Activated naive CD8-positive, alpha-beta T cell treated with anti-CD3 and anti-CD28 coated beads for 36 hours (primary cell): ENCODE measurements at regions not wholly inside any gene's neighbourhood (a gene's known extent, or its start where the extent isn't known, plus 50 kb on each side); places are given as distances from the start of the nearest gene placed in this dataset.
"Not testable (repeated sequence)": the region's sequence is repeated elsewhere in the genome, so short reads cannot be mapped to it uniquely, and the experiment has no call there.

ENCODE experiments used
- DNase-seq: peaks from one replicate; pipeline ENCODE4 v3.0.0; 2021
- H3K27ac Mint-ChIP-seq: one replicate; pipeline ENCODE4 v1.8.0; 2022; ENCODE audit warnings: mild to moderate bottlenecking, moderate library complexity, mixed read lengths
- H3K27me3 Mint-ChIP-seq: one replicate; pipeline ENCODE4 v1.8.0; 2022; ENCODE audit warnings: mild to moderate bottlenecking, mixed read lengths
- H3K36me3 Mint-ChIP-seq: one replicate; pipeline ENCODE4 v1.8.0; 2021; ENCODE audit warnings: mild to moderate bottlenecking, mixed read lengths
- H3K4me1 Mint-ChIP-seq: one replicate; pipeline ENCODE4 v1.8.0; 2021; ENCODE audit warnings: mixed read lengths
- H3K4me3 Mint-ChIP-seq: one replicate; pipeline ENCODE4 v1.8.0; 2022; ENCODE audit warnings: mild to moderate bottlenecking, moderate library complexity, mixed read lengths
- H3K9me3 Mint-ChIP-seq: one replicate; pipeline ENCODE4 v1.8.0; 2022; ENCODE audit warnings: mixed read lengths

DNA sequence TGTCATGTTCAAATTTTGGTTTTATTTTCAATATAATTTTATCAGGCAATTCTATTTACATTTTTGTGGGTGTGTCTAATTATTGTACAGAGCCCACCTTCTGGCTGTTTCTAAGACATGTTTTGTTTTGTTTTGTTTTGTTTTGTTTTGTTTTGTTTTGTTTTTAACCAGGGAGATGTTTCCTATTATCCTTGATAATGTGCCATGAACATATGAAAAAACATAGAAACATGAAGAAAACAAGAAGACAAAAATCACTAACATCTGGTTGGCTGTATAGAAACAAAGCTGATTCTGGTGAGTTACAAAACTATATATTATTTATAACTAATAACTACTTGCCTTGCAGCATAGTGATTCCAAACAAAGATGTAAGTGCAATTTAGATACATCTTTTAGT, 128.1 kb upstream of the TRPC4 start:
- peaks cover 1% of the 10 kb centered on the region for H3K9me3 Mint-ChIP-seq

DNA sequence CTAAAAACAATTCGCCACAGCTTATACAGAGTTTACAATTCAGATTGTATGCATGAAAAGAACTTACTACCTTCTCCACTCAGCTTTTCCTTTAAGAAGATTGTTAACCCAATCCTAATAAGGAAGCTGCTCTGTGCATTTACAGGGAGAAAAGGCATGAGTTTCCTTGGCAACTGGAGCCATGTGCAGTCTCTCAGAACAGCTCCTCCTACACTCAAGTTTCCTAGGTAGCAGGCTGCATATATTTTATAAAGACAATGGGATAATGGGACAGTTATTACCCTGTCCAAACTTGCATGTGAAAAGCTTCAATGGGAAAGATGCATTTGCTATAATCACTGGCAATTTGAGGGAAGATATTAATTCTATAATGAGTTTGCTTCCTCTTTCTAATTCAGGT, 125.5 kb upstream of the TRPC4 start:
- no peaks in the 10 kb centered on the region for H3K36me3 Mint-ChIP-seq
- DNase-seq = no peak
- no peak overlapping the region for H3K4me3 Mint-ChIP-seq
- peaks cover 2% of the 10 kb centered on the region for H3K9me3 Mint-ChIP-seq
- no peaks in the 10 kb centered on the region for H3K4me1 Mint-ChIP-seq
- H3K27me3 Mint-ChIP-seq = no peaks in the 10 kb centered on the region
- H3K27ac Mint-ChIP-seq = no peak overlapping the region

More for the DNA sequence above, 128.1 kb upstream of the TRPC4 start:
- H3K4me3 Mint-ChIP-seq = no peak overlapping the region
- H3K27ac Mint-ChIP-seq = no peak overlapping the region
- DNase-seq = no peak
- H3K4me1 Mint-ChIP-seq = no peaks in the 10 kb centered on the region
- no peaks in the 10 kb centered on the region for H3K36me3 Mint-ChIP-seq
- no peaks in the 10 kb centered on the region for H3K27me3 Mint-ChIP-seq

DNA sequence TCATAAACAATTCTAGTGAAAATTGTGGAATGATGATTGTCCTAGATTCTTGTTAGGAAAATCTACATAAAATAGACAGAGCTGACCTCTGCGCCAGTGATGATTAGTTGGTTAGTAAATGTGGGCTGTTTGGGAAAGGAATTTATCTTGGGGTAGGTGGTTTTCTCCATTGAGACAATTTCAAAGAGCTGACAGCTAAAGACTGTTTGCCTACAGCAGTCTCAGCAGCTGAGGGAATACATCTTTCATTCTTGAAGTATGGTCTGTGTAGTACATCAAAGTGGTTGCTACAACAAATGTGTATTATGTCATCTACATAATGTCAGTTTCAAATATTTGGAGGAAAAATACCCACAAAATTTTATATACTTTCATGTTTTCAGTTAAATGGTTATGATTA, 117.2 kb upstream of the TRPC4 start:
- Mint-ChIP-seq H3K4me1 (no peaks in the 10 kb centered on the region), H3K4me3 (no peak overlapping the region), H3K36me3 (no peaks in the 10 kb centered on the region), H3K27me3 (no peaks in the 10 kb centered on the region), H3K9me3 (peaks cover 1% of the 10 kb centered on the region), H3K27ac (no peak overlapping the region)
- no peak for DNase-seq

DNA sequence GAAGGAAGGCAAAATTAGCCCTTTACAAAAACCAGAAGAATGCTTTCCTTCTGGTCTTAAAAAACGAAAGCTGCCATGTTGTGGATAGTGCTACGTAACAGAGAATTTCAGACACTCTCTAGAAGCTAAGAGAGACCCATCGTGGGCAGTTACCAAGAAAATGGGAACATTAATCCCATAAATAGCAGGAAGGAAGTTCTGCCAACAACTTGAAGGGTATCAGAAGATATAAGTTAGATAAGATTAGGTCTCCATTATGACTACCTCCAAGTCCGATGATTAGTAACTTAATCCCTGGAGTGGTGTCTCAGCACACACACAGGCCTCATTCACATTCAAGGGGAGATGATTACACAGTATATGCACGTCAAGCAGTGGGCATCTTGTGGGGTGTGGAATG, 115.7 kb upstream of the TRPC4 start:
- Mint-ChIP-seq H3K4me1 (no peaks in the 10 kb centered on the region), H3K9me3 (no peaks in the 10 kb centered on the region), H3K27ac (no peak overlapping the region), H3K36me3 (no peaks in the 10 kb centered on the region), H3K27me3 (no peaks in the 10 kb centered on the region), H3K4me3 (no peak overlapping the region)
- DNase-seq = no peak

DNA sequence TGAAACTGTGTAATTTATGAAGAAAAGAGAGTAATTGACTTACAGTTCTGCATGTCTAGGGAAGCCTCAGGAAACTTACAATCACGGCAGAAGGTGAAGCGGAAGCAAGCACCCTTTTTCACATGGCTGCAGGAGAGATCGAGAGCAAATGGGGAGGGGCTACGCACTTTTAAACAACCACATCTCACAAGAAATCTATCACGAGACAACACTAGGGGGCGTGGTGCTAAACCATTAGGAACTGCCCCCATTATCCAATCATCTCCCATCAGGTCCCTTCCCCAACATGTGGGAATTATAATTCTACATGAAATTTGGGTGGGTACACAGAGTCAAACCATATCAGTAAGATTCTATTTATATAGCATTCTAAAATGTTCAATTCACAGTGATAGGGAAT, 114.8 kb upstream of the TRPC4 start:
- Mint-ChIP-seq H3K36me3 (no peaks in the 10 kb centered on the region), H3K4me1 (no peaks in the 10 kb centered on the region), H3K27ac (no peak overlapping the region), H3K27me3 (no peaks in the 10 kb centered on the region), H3K9me3 (no peaks in the 10 kb centered on the region), H3K4me3 (no peak overlapping the region)
- no peak for DNase-seq

DNA sequence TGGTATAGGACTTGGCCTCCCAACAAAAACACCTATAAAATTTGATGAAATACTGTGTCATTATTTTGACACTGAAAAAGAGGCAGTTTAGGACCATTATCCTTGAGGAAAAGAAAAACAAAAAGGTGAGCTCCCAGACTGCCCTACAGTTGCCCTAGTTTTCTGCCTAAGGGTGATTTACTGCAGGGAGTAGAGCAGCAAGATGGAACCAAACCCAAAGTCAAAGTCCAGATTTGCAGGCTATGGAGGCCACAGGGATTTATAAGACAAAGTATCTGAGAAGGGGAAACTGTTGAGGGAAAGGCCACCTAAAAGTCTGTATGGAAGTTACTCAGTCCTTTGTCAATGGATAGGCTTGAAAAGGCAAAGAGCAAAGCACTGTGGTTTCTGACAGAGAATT, 112.4 kb upstream of the TRPC4 start:
- no peaks in the 10 kb centered on the region for H3K27me3 Mint-ChIP-seq
- no peaks in the 10 kb centered on the region for H3K9me3 Mint-ChIP-seq
- H3K36me3 Mint-ChIP-seq = no peaks in the 10 kb centered on the region
- no peak for DNase-seq
- no peak overlapping the region for H3K27ac Mint-ChIP-seq
- no peak overlapping the region for H3K4me3 Mint-ChIP-seq
- H3K4me1 Mint-ChIP-seq = no peaks in the 10 kb centered on the region

DNA sequence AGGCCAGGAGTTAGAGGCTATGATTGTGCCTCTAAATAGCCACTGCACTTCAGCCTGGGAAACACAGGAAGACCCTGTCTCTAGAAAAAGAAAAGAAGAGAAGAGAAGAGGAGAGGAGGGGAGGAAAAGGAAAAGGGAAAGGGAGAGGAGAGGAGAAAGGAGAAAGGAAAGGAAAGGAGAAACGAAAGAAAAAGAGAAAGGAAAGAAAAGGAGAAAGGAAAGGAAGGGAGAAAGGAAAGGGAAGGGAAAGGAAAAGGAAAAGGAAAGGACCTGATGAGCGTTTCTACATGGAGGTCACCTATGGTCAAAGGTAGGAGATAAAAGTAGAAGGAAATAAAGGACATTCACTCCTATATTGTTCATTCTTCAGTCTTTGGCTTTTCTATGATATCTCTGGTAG, 109.1 kb upstream of the TRPC4 start:
- H3K36me3 Mint-ChIP-seq = no peaks in the 10 kb centered on the region
- H3K4me3 Mint-ChIP-seq = no peak overlapping the region
- H3K27ac Mint-ChIP-seq = no peak overlapping the region
- H3K9me3 Mint-ChIP-seq = no peaks in the 10 kb centered on the region
- no peaks in the 10 kb centered on the region for H3K4me1 Mint-ChIP-seq
- no peaks in the 10 kb centered on the region for H3K27me3 Mint-ChIP-seq
- DNase-seq = no peak

DNA sequence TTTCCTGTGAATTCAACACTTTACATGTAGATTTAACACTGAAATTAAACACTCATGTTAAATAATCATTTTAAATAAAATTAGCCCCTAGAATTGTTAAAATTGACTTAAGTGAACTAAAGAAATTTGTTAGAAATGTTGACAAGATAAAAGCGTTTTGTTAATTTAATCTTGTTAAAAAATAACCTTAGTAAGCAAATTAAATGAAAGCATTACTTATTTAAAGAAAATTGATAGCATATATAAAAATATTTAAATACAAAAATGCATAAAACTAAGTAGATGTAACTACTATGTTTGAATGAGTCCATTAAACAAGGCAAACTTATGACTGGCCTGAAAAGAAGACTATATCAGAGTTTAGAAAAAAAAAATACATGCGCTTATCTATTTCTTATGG, 99.0 kb upstream of the TRPC4 start:
- no peak for DNase-seq
- Mint-ChIP-seq H3K27me3 (peaks cover 3% of the 10 kb centered on the region), H3K9me3 (peaks cover 2% of the 10 kb centered on the region), H3K27ac (no peak overlapping the region), H3K4me1 (no peaks in the 10 kb centered on the region), H3K36me3 (no peaks in the 10 kb centered on the region), H3K4me3 (no peak overlapping the region)

DNA sequence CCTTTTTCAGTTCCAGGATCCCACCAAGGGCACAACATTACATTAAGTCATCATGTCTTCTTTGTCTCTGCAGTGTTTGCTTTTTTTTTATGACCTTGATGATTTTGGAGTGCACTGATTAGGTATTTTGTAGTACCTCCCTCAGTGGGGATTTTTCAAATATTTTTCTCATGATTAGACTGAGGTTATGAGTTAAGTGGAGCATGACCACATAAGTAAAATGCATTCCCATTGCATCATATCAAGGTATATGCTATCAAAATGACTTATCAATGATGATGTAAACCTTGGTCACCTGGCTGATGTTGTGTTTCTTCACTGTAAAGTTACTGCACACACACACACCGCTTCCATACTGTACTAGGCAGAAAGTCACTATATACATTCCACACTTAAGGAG, 96.7 kb upstream of the TRPC4 start:
- H3K4me3 Mint-ChIP-seq = no peak overlapping the region
- H3K36me3 Mint-ChIP-seq = no peaks in the 10 kb centered on the region
- no peaks in the 10 kb centered on the region for H3K27me3 Mint-ChIP-seq
- H3K27ac Mint-ChIP-seq = no peak overlapping the region
- DNase-seq = no peak
- peaks cover 3% of the 10 kb centered on the region for H3K9me3 Mint-ChIP-seq
- H3K4me1 Mint-ChIP-seq = no peaks in the 10 kb centered on the region

DNA sequence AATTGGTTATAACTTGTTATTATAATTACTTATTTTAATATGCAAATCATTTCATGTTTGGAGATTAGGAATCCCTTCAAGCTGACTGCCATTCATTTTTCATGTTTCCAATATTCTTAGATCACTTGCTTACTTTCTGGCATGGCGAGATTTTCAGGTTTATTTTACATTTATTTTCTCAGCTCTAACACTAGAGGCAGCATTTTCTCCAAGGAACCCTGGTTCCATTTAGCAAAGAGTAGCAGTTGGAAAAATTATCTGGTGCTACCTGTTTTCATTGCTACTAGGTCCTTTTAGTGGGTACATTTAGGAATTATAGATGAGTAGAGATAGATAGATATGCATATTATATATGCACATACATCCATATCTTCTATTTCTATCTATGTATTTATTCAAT, 90.9 kb upstream of the TRPC4 start:
- H3K4me3 Mint-ChIP-seq = no peak overlapping the region
- DNase-seq = no peak
- H3K27me3 Mint-ChIP-seq = no peaks in the 10 kb centered on the region
- no peaks in the 10 kb centered on the region for H3K4me1 Mint-ChIP-seq
- peaks cover 5% of the 10 kb centered on the region for H3K9me3 Mint-ChIP-seq
- H3K27ac Mint-ChIP-seq = no peak overlapping the region
- no peaks in the 10 kb centered on the region for H3K36me3 Mint-ChIP-seq

DNA sequence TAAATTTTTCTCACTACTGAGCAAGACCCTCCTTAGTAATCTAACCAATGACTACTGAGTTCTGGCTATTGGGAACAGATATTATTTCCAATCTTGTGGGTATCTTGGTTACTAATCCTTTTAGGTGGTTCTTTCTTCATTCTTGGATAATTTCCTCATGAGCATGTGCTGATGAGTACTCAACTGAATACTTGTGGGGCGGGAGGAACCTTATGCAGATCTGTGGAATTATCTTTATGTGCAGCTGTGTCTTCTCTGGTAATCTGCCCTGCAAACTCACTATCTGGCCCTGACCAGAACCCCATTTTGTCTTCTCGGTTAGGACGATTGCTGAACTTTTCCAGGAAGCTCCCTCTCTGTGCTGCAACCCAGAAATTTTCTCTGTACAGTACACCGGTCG, 89.7 kb upstream of the TRPC4 start:
- DNase-seq = no peak
- H3K4me3 Mint-ChIP-seq = no peak overlapping the region
- H3K27ac Mint-ChIP-seq = no peak overlapping the region
- H3K27me3 Mint-ChIP-seq = no peaks in the 10 kb centered on the region
- H3K36me3 Mint-ChIP-seq = no peaks in the 10 kb centered on the region
- H3K9me3 Mint-ChIP-seq = peaks cover 5% of the 10 kb centered on the region
- no peaks in the 10 kb centered on the region for H3K4me1 Mint-ChIP-seq

DNA sequence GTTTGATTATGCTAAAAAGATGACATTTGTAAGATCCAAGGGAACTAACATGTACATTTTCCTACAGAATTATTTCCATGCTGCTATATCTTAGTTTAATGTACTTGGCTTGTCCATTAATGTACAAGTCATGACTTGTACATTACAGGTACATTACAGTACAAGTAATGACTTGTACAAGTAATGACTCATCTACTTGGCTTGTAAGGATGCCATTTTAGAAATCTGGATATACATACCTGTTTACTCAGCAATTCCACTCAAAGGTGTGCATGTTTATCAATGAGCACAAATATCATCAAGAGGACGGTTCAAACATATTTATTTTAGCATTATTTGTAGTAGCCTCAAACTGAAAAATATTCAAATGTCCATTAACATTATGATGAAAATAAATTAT, 87.0 kb upstream of the TRPC4 start:
- H3K36me3 Mint-ChIP-seq = no peaks in the 10 kb centered on the region
- DNase-seq = no peak
- H3K4me1 Mint-ChIP-seq = no peaks in the 10 kb centered on the region
- H3K27me3 Mint-ChIP-seq = no peaks in the 10 kb centered on the region
- no peak overlapping the region for H3K27ac Mint-ChIP-seq
- no peak overlapping the region for H3K4me3 Mint-ChIP-seq
- H3K9me3 Mint-ChIP-seq = peaks cover 2% of the 10 kb centered on the region

DNA sequence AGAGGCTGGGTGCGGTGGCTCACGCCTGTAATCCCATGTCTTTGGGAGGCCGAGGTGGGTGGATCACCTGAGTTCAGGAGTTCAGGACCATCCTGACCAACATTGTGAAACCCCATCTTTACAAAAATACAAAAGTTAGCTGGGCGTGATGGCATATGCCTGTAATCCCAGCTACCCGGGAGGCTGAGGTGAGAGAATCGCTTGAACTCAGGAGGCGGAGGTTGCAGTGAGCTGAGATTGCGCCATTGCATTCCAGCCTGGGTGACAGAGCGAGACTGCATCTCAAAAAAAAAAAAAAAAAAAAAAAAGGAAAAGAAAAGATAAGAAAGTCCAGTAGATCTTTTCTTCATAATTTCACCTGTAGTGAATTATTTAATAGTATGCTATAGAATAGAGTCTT, 85.0 kb upstream of the TRPC4 start:
- not testable (repeated sequence) for H3K4me1 Mint-ChIP-seq, H3K27ac Mint-ChIP-seq, H3K27me3 Mint-ChIP-seq, DNase-seq, H3K36me3 Mint-ChIP-seq, H3K4me3 Mint-ChIP-seq, H3K9me3 Mint-ChIP-seq

DNA sequence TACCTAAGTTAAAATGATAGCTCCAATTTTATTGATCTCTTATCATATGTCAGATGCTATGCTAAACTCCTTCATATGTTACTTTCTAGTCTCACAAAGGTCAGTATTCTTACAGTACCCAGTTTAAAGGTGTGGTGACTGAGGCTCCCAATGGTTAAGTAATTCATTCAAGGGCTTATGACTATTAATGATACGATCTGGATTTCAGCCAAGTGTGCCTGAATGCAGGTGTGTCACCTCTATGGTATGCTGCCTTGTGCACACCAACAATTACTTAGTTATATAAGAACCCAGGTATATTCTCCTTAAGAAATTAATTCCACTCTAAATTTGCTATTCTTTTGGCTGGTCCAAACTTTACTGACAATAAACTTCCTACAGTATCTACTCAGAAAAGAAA, 84.6 kb upstream of the TRPC4 start:
- Mint-ChIP-seq H3K36me3 (no peaks in the 10 kb centered on the region), H3K9me3 (peaks cover 2% of the 10 kb centered on the region), H3K4me3 (no peak overlapping the region), H3K27me3 (no peaks in the 10 kb centered on the region), H3K27ac (no peak overlapping the region), H3K4me1 (no peaks in the 10 kb centered on the region)
- DNase-seq = no peak

DNA sequence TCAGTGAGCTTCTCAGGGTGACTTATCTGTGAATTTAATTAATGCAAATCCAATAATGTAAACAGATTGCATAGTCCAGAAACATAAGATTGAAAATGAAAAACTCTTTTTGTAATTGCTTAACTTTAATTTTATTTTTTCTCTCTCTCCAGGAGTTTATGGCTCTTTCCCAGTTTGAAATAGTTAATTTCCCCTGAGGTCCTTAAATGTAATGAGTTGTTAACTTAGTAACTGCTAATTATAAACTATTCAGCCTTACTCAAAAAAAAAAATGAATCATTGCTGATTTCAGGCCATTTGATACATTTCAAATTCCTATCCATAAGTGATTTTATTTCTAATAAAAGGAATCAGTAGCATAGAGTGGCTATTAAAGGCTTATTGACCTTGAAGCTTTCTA, 84.1 kb upstream of the TRPC4 start:
- H3K27ac Mint-ChIP-seq = no peak overlapping the region
- no peaks in the 10 kb centered on the region for H3K27me3 Mint-ChIP-seq
- H3K4me1 Mint-ChIP-seq = no peaks in the 10 kb centered on the region
- no peaks in the 10 kb centered on the region for H3K36me3 Mint-ChIP-seq
- no peak overlapping the region for H3K4me3 Mint-ChIP-seq
- peaks cover 2% of the 10 kb centered on the region for H3K9me3 Mint-ChIP-seq
- DNase-seq = no peak

DNA sequence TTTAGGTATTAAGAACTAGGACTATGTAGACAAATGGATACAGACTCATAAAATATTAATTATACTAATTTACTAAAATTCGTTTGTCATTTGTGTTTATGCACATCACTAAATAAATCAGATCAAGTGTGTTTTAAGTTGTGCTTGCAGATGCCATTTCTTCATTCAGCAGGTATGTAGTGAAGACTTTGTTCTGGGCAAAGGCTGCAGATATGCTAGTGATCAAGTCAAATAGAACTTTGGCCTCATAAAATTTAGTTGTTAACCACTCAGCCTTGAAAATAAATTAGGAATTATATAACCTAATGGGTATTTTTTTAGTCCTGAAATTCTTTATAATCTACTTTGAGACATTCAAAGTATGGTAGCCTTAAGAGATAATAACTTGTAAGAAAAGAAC, 80.4 kb upstream of the TRPC4 start:
- Mint-ChIP-seq H3K36me3 (no peaks in the 10 kb centered on the region), H3K4me1 (no peaks in the 10 kb centered on the region), H3K9me3 (peaks cover 2% of the 10 kb centered on the region), H3K27me3 (no peaks in the 10 kb centered on the region), H3K4me3 (no peak overlapping the region), H3K27ac (no peak overlapping the region)
- no peak for DNase-seq

DNA sequence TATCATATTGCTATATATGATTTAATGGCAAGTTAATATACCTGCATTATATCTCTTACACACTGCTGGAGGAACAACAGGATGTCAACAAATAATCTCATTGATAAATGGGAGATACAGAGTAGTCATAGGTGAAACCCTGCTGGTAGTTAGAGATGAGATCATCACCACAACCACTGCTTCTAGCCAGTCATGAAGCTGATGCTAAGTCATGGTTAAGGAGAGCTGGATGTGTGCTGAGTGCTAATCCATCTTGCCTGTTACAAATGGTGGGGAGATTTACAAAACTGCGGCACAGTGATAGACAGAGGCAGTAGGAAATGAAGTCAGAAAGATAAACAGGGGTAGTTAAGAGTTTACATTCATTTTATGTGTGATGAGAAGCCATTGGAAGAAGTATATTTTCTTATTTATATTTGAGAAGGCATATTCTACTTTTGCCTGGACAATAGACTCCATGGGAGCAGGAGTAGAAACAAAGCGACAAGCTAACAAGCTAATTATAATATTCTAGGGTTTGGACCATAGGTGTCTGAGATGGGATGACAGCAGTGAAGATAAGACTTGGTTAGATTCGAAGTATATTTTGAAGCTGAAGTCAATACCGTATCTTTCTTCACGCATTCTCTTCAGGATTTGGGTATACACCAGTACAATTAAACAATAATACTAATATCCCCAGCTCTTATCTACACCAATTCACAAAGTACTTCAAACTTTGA, 78.0 kb upstream of the TRPC4 start:
- H3K9me3 Mint-ChIP-seq = peaks cover 2% of the 10 kb centered on the region
- no peaks in the 10 kb centered on the region for H3K27me3 Mint-ChIP-seq
- H3K27ac Mint-ChIP-seq = no peak overlapping the region
- no peak overlapping the region for H3K4me3 Mint-ChIP-seq
- H3K36me3 Mint-ChIP-seq = no peaks in the 10 kb centered on the region
- no peaks in the 10 kb centered on the region for H3K4me1 Mint-ChIP-seq
- no peak for DNase-seq
